ENCODE measurements at regions not wholly inside any gene's neighbourhood (a gene's known extent, or its start where the extent isn't known, plus 50 kb on each side); places are given as distances from the start of the nearest gene placed in this dataset.

GRCh38 chr2:150417278-150417677, 70.2 kb downstream of the RND3 start:
- DNase-seq: no peak

- DNase-seq: no peak
Observed at GRCh38 chr2:150415022-150415421, 72.4 kb downstream of the RND3 start.

GRCh38 chr2:150413910-150414309, 73.6 kb downstream of the RND3 start:
- DNase-seq: no peak

GRCh38 chr2:150413366-150413765, 74.1 kb downstream of the RND3 start:
- DNase-seq: no peak

- no peak for DNase-seq
Observed at GRCh38 chr2:150410809-150411208, 76.7 kb downstream of the RND3 start.

- DNase-seq: no peak
Observed at GRCh38 chr2:150409196-150409595, 78.3 kb downstream of the RND3 start.

- no peak for DNase-seq
Observed at GRCh38 chr2:150404147-150404546, 83.3 kb downstream of the RND3 start.

- no peak for DNase-seq
Observed at GRCh38 chr2:150403457-150403856, 84.0 kb downstream of the RND3 start.

- DNase-seq: no peak
Observed at GRCh38 chr2:150402953-150403352, 84.5 kb downstream of the RND3 start.

- no peak for DNase-seq
Observed at GRCh38 chr2:150400849-150401248, 86.6 kb downstream of the RND3 start.

- DNase-seq: no peak
Observed at GRCh38 chr2:150392614-150393013, 94.9 kb downstream of the RND3 start.

- DNase-seq: no peak
Observed at GRCh38 chr2:150391779-150392178, 95.7 kb downstream of the RND3 start.

- DNase-seq: no peak
Observed at GRCh38 chr2:150389447-150389846, 98.0 kb downstream of the RND3 start.

- DNase-seq: no peak
Observed at GRCh38 chr2:150388289-150388625, 99.2 kb downstream of the RND3 start.

GRCh38 chr2:150387586-150388288, 99.7 kb downstream of the RND3 start:
- DNase-seq: no peak

GRCh38 chr2:150385211-150385610, 102.3 kb downstream of the RND3 start:
- no peak for DNase-seq

GRCh38 chr2:150383587-150383986, 103.9 kb downstream of the RND3 start:
- DNase-seq: no peak

GRCh38 chr2:150379166-150379565, 108.3 kb downstream of the RND3 start:
- DNase-seq: no peak

GRCh38 chr2:150378686-150379085, 108.8 kb downstream of the RND3 start:
- DNase-seq: no peak

- DNase-seq: no peak
Observed at GRCh38 chr2:150376553-150377335, 110.7 kb downstream of the RND3 start.

GRCh38 chr2:150375333-150375732, 112.1 kb downstream of the RND3 start:
- no peak for DNase-seq

- DNase-seq: no peak
Observed at GRCh38 chr2:150374492-150374891, 113.0 kb downstream of the RND3 start.

- no peak for DNase-seq
Observed at GRCh38 chr2:150373374-150373773, 114.1 kb downstream of the RND3 start.

- no peak for DNase-seq
Observed at GRCh38 chr2:150371044-150371818, 116.2 kb downstream of the RND3 start.

Data from stimulated activated CD4-positive, alpha-beta T cell treated with anti-CD3 and anti-CD28 coated beads, Interleukin-15, amount 100 ng/mL, for 24 hours (primary cell).